Esophagus squamous epithelium (tissue), 4 donors: ENCODE measurements at regions not wholly inside any gene's neighbourhood (a gene's known extent, or its start where the extent isn't known, plus 50 kb on each side); places are given as distances from the start of the nearest gene placed in this dataset.

Experiments
- POLR2A ChIP-seq, 4 donors: fragments of 450-650 bp; IDR thresholded peaks; one replicate each; pipeline ENCODE4 v1.6.1; 2017; ENCODE audit warnings: antibody characterized with exemption in 4 of 4, mild to moderate bottlenecking in 4 of 4, moderate library complexity in 3 of 4
- TF ChIP-seq, protein P1 (sequence below), 6 experiments: fragments of 450-650 bp in 4 of 6; fragments of 200-600 bp in 2 of 6; sonication (generic) in 2 of 6; IDR thresholded peaks; one replicate each; pipeline ENCODE4 v1.5.1; 2016 to 2019; ENCODE audit warnings: antibody characterized with exemption in 6 of 6, mild to moderate bottlenecking in 4 of 6, moderate library complexity in 4 of 6

- TF ChIP-seq POLR2A (IDR thresholded peaks at IDR 0.05) = no peak
- TF ChIP-seq, protein P1, sequence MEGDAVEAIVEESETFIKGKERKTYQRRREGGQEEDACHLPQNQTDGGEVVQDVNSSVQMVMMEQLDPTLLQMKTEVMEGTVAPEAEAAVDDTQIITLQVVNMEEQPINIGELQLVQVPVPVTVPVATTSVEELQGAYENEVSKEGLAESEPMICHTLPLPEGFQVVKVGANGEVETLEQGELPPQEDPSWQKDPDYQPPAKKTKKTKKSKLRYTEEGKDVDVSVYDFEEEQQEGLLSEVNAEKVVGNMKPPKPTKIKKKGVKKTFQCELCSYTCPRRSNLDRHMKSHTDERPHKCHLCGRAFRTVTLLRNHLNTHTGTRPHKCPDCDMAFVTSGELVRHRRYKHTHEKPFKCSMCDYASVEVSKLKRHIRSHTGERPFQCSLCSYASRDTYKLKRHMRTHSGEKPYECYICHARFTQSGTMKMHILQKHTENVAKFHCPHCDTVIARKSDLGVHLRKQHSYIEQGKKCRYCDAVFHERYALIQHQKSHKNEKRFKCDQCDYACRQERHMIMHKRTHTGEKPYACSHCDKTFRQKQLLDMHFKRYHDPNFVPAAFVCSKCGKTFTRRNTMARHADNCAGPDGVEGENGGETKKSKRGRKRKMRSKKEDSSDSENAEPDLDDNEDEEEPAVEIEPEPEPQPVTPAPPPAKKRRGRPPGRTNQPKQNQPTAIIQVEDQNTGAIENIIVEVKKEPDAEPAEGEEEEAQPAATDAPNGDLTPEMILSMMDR (IDR thresholded peaks at IDR 0.05) = no peak
Measured at GRCh38 chr6:21350926-21351325, 242.6 kb upstream of the SOX4 start.
